Stimulated activated CD4-positive, alpha-beta T cell treated with anti-CD3 and anti-CD28 coated beads, Interleukin-15, amount 100 ng/mL, for 24 hours (primary cell): ENCODE measurements at regions not wholly inside any gene's neighbourhood (a gene's known extent, or its start where the extent isn't known, plus 50 kb on each side); places are given as distances from the start of the nearest gene placed in this dataset.

Experiments used
- DNase-seq: peaks from one replicate; pipeline ENCODE4 v3.0.0-alpha.2; 2020

- DNase-seq = no peak
Measured at GRCh38 chr16:35931722-35932121, 2472.3 kb downstream of the TP53TG3F start.
